Heart left ventricle (tissue), 16 donors: ENCODE measurements at regions not wholly inside any gene's neighbourhood (a gene's known extent, or its start where the extent isn't known, plus 50 kb on each side); places are given as distances from the start of the nearest gene placed in this dataset.
"Not testable (repeated sequence)": the region's sequence is repeated elsewhere in the genome, so short reads cannot be mapped to it uniquely, and the experiment has no call there.

Experiments
- ATAC-seq, 4 donors: fragments of 200-7000 bp; cut with Tn5 transposase; one replicate each; pipeline ENCODE4 v1.9.1; 2020 to 2022; ENCODE audit warnings: moderate library complexity in 4 of 4, mild to moderate bottlenecking in 3 of 4, moderate number of reproducible peaks in 1 of 4
- DNase-seq, 5 donors: peaks; one replicate each; pipeline ENCODE4 v3.0.0-alpha.2; 2020
- H3K27ac ChIP-seq, 12 donors: fragments of 200-600 bp; sonication (generic) in 4 of 12; one replicate each; pipeline versions ENCODE4 v1.5.0 to v1.8.0; 2016 to 2022; ENCODE audit warnings: mild to moderate bottlenecking in 2 of 12
- H3K27me3 ChIP-seq, 9 donors: fragments of 200-600 bp; sonication (generic) in 2 of 9; one replicate each; pipeline versions ENCODE4 v1.5.1 to v1.8.0; 2016 to 2022; ENCODE audit warnings: mild to moderate bottlenecking in 3 of 9
- H3K36me3 ChIP-seq, 9 donors: fragments of 200-600 bp; sonication (generic) in 2 of 9; one replicate each; pipeline versions ENCODE4 v1.5.0 to v1.8.0; 2018 to 2022; ENCODE audit warnings: mild to moderate bottlenecking in 2 of 9
- H3K4me1 ChIP-seq, 12 donors: fragments of 200-600 bp; sonication (generic) in 4 of 12; one replicate each; pipeline versions ENCODE4 v1.5.0 to v1.8.0; 2016 to 2022; ENCODE audit warnings: mild to moderate bottlenecking in 3 of 12
- H3K4me3 ChIP-seq, 12 donors: fragments of 200-600 bp; sonication (generic) in 4 of 12; one replicate each; pipeline versions ENCODE4 v1.5.0 to v1.8.0; 2017 to 2022; ENCODE audit warnings: mild to moderate bottlenecking in 9 of 12, moderate library complexity in 4 of 12
- H3K9me3 ChIP-seq, 12 donors: fragments of 200-600 bp; sonication (generic) in 4 of 12; one replicate each; pipeline versions ENCODE4 v1.5.0 to v1.8.0; 2016 to 2022; ENCODE audit warnings: mild to moderate bottlenecking in 1 of 12
- POLR2A ChIP-seq, 2 donors: fragments of 450-650 bp; IDR thresholded peaks; one replicate each; pipeline ENCODE4 v1.6.1; 2017; ENCODE audit warnings: antibody characterized with exemption in 2 of 2, mild to moderate bottlenecking in 2 of 2, moderate library complexity in 2 of 2
- WGBS, 4 donors: extraction: QIAGEN DNeasy Blood & Tissue Kit in 2 of 4; methylation state at CpG; one replicate each; pipeline versions ENCODE4 v1.1.5 to v1.1.7; 2013 to 2018; 5-methylcytosine and 5-hydroxymethylcytosine counted together
- intact Hi-C, 10 donors: fragments of 100-400 bp; cut with DNase I; formaldehyde crosslinking; loops; one replicate each; pipeline versions ENCODE4 v1.11.1 to v1.14.2; 2022
- TF ChIP-seq, protein P1 (sequence below), 12 donors: fragments of 200-600 bp; sonication (generic) in 4 of 12; IDR thresholded peaks; one replicate each; pipeline versions ENCODE4 v1.5.0 to v1.8.0; 2018 to 2022; ENCODE audit warnings: antibody characterized with exemption in 12 of 12, mild to moderate bottlenecking in 5 of 12
- donor health status: ischemic (EF 13 %, LVEDD 7.1; RV severe dilation, severe dysfunction).
- donor health status: healthy with polysubstance abuse.
- donor health status: DM: no; HTN: yes; CAD: no.
- donor health status: DM: no; HTN: no; CAD: no.
- donor health status: ischemic (EF 25% LVEDD 6.9; RV normal size, moderate dysfunction).
- donor health status: ischemic (EF 25% LVEDD 5.7; RV mildly dilated, moderate dysfunction).
- donor health status: healthy.
- donor health status: DM: yes; HTN: yes; CAD: no.
- donor health status: ischemic (EF 35%, LVEDD 5.7; RV mildly dilated, moderate dysfunction).
- donor health status: nonischemic (EF 11% LVEDD 7.7; RV severe dilation, severe dysfunction).
- donor health status: DM: yes; HTN: yes; CAD: no.
- donor health status: PGD.
- donor health status: ischemic (EF 29% LVEDD 5.4; RV normal size, mild dysfunction).
- donor health status: nonischemic (EF 23%, LVEDD 6.1; RV moderate dilation, normal function).

DNA sequence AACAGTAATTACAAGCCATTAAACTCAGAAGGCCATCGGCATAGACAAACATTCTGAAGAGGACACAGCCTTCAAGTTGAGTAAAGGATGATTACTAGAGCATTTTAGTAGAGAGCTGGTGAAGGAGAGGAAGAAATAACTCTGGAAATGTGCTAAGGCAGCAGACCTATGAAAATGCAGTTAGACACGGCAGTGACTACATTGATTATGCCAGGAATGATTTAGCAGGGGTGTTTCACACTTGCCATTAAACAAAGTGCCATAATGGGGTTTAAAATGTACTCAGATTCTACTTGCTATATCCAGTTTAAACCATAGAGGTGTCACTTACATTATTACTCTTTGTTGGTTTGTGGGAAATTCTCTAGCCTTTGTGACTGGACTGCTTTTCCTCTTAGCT, 372.3 kb downstream of the CPS1 start:
- 82 to 88% (median 85%) methylated on average over 2 of the region's 2 CpGs for WGBS, 4 donors
- TF ChIP-seq, protein P1, sequence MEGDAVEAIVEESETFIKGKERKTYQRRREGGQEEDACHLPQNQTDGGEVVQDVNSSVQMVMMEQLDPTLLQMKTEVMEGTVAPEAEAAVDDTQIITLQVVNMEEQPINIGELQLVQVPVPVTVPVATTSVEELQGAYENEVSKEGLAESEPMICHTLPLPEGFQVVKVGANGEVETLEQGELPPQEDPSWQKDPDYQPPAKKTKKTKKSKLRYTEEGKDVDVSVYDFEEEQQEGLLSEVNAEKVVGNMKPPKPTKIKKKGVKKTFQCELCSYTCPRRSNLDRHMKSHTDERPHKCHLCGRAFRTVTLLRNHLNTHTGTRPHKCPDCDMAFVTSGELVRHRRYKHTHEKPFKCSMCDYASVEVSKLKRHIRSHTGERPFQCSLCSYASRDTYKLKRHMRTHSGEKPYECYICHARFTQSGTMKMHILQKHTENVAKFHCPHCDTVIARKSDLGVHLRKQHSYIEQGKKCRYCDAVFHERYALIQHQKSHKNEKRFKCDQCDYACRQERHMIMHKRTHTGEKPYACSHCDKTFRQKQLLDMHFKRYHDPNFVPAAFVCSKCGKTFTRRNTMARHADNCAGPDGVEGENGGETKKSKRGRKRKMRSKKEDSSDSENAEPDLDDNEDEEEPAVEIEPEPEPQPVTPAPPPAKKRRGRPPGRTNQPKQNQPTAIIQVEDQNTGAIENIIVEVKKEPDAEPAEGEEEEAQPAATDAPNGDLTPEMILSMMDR (IDR thresholded peaks at IDR 0.05), result no peak
- TF ChIP-seq POLR2A (IDR thresholded peaks at IDR 0.05), result no peak

DNA sequence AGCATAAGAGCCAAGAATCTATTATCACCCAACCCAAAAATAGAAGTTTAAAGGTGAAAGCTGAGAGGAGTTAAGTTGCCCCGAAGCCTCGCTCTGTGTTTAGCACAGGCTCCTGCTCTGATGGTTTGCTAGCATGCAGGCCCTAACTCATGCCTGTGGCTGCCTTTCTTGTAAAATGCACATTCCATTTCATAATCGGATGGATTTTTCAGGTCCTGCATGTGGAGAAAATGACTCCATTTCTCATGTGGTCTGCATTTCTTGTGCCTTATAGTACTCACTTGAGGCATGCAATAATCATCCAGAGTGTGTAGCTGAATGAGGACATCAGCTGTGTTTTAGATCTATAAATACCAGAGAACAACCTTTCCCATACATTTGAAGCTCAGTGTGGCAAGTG, 381.8 kb downstream of the CPS1 start:
- TF ChIP-seq, protein P1 (IDR thresholded peaks at IDR 0.05), result no peak
- no peak for TF ChIP-seq POLR2A (IDR thresholded peaks at IDR 0.05)
- Histone ChIP-seq H3K4me3 (no peak overlapping the region), H3K27ac (peak overlapping the region in 1 of 12 donors; percentile 5), H3K36me3 (no peaks in the 10 kb centered on the region), H3K4me1 (peaks cover 0 to 6% (median 0%) of the 10 kb centered on the region in 12 donors), H3K9me3 (peaks cover 0 to 13% (median 0%) of the 10 kb centered on the region in 12 donors), H3K27me3 (no peaks in the 10 kb centered on the region)
- WGBS, 4 donors, result 41 to 59% (median 48%) methylated on average over 3 of the region's 3 CpGs
- intact Hi-C loops, result no loop called here
- DNase-seq (peak in 1 of 5 donors; percentile 41), ATAC-seq (peak; percentile 45 to 87 (median 66))

More for the DNA sequence above, 372.3 kb downstream of the CPS1 start:
- Histone ChIP-seq H3K27me3 (no peaks in the 10 kb centered on the region), H3K9me3 (peaks cover 0 to 3% (median 0%) of the 10 kb centered on the region in 12 donors), H3K4me3 (no peak overlapping the region), H3K27ac (no peak overlapping the region), H3K4me1 (no peaks in the 10 kb centered on the region), H3K36me3 (no peaks in the 10 kb centered on the region)
- intact Hi-C loops, result no loop called here
- DNase-seq, result no peak
- ATAC-seq, result no peak

DNA sequence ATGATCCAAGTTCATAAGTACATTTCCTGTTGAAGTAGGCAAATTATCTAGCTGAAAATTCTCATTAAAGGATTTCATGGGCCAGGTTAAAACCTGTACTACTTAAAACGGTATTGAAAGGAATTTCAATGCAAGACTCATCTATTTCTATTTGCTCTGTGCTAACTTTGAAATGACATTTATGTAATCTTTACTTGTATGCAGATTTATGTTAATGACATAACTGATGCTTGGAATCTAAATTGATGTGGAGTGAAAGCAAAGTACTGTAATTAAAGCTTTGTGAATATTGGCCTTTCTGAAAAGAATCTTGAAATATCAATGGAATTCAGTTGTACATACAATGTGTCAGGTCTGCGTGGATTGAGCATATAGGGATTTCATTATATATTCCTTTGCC, 390.0 kb downstream of the CPS1 start:
- intact Hi-C loops, result no loop called here
- Histone ChIP-seq H3K9me3 (no peaks in the 10 kb centered on the region), H3K36me3 (no peaks in the 10 kb centered on the region), H3K4me3 (no peak overlapping the region), H3K27me3 (no peaks in the 10 kb centered on the region), H3K4me1 (no peaks in the 10 kb centered on the region), H3K27ac (no peak overlapping the region)
- DNase-seq, result no peak
- 79 to 89% (median 83%) methylated on average over 2 of the region's 2 CpGs for WGBS, 4 donors
- no peak for TF ChIP-seq POLR2A (IDR thresholded peaks at IDR 0.05)
- TF ChIP-seq, protein P1 (IDR thresholded peaks at IDR 0.05), result no peak
- ATAC-seq, result no peak

GRCh38 chr2:210950434-210951060, 394.1 kb downstream of the CPS1 start:
- ATAC-seq, H3K36me3 ChIP-seq, intact Hi-C loops, H3K9me3 ChIP-seq, H3K27me3 ChIP-seq, H3K4me3 ChIP-seq, H3K27ac ChIP-seq, H3K4me1 ChIP-seq: not testable (repeated sequence)
- peak in 1 of 5 donors; percentile 57 for DNase-seq
- WGBS, 4 donors, result 92 to 97% (median 95%) methylated on average over 20 to 41 of the region's 41 CpGs

DNA sequence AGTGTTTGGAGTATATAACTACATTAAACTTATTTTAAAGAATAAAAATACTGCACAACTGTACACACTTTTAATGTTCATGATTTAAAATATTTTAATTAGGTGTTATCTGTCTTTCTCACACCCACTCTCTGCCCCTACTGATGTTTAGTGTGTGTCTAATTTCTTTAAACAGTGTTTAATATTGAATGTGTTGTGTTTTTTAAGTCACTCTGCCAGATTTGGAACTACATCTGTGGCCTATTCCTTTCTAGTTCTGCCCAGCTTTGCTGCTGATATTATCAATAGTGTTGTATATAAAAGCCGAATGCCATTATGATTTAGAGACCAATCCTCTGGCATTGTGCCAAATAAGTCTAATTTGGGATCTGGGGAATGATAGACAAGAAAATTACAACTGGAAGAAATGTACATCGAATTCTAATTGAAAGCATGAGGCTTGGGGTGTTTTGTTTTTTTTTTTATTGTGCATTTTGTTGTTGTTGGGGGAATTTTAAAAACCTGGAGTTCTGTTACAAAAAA, 398.0 kb downstream of the CPS1 start:
- Histone ChIP-seq H3K27ac (no peak overlapping the region), H3K9me3 (no peaks in the 10 kb centered on the region), H3K27me3 (no peaks in the 10 kb centered on the region), H3K36me3 (no peaks in the 10 kb centered on the region), H3K4me1 (no peaks in the 10 kb centered on the region), H3K4me3 (no peak overlapping the region)
- ATAC-seq (no peak), DNase-seq (no peak)
- TF ChIP-seq, protein P1 (IDR thresholded peaks at IDR 0.05), result no peak
- no peak for TF ChIP-seq POLR2A (IDR thresholded peaks at IDR 0.05)
- 67 to 82% (median 75%) methylated on average over 2 of the region's 2 CpGs for WGBS, 4 donors
- intact Hi-C loops, result no loop called here
